DOHH2 (cell line): ENCODE measurements at regions not wholly inside any gene's neighbourhood (a gene's known extent, or its start where the extent isn't known, plus 50 kb on each side); places are given as distances from the start of the nearest gene placed in this dataset.

Experiments used
- EZH2phosphoT487 ChIP-seq: fragments of 200-600 bp; sonication (generic); IDR thresholded peaks from 2 replicates; pipeline ENCODE4 v1.6.1; 2017; ENCODE audit warnings: borderline replicate concordance, mild to moderate bottlenecking, antibody characterized with exemption, low read length, moderate library complexity, mixed read lengths
- TF ChIP-seq, protein P1 (sequence below): fragments of 200-600 bp; sonication (generic); IDR thresholded peaks from one replicate; pipeline ENCODE4 v1.5.1; 2014; ENCODE audit warnings: antibody characterized with exemption, mild to moderate bottlenecking, low read depth, low read length; ENCODE audit not compliant: poor library complexity, severe bottlenecking

DNA sequence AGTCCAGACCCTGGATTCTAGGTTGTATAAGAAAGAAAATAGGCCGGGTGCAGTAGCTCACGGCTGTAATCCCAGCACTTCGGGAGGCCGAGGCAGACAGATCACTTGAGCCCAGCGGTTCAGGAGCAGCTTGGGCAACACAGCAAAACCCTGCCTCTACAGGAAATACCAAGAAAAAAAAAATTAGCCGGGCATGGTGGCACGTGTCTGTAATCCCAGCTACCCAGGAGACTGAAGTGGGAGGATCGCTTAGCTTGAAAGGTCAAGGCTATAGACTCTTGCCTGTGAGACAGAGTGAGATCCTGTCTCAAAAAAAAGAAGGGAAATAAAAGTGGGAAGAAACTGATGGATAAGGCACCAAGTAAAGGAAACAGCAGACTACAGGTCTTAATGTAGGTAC, 287.9 kb upstream of the KLF14 start:
- TF ChIP-seq, protein P1, sequence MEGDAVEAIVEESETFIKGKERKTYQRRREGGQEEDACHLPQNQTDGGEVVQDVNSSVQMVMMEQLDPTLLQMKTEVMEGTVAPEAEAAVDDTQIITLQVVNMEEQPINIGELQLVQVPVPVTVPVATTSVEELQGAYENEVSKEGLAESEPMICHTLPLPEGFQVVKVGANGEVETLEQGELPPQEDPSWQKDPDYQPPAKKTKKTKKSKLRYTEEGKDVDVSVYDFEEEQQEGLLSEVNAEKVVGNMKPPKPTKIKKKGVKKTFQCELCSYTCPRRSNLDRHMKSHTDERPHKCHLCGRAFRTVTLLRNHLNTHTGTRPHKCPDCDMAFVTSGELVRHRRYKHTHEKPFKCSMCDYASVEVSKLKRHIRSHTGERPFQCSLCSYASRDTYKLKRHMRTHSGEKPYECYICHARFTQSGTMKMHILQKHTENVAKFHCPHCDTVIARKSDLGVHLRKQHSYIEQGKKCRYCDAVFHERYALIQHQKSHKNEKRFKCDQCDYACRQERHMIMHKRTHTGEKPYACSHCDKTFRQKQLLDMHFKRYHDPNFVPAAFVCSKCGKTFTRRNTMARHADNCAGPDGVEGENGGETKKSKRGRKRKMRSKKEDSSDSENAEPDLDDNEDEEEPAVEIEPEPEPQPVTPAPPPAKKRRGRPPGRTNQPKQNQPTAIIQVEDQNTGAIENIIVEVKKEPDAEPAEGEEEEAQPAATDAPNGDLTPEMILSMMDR: no peak
- TF ChIP-seq EZH2phosphoT487: no peak
